Neutrophil (primary cell): ENCODE measurements at regions not wholly inside any gene's neighbourhood (a gene's known extent, or its start where the extent isn't known, plus 50 kb on each side); places are given as distances from the start of the nearest gene placed in this dataset.

ENCODE experiments used
- H3K27ac ChIP-seq: fragments of 200-600 bp; sonication (generic); 2 replicates; pipeline ENCODE4 v1.5.1; 2016; ENCODE audit warnings: mild to moderate bottlenecking, moderate library complexity
- H3K27me3 ChIP-seq: fragments of 200-600 bp; sonication (generic); 2 replicates; pipeline ENCODE4 v1.6.0; 2016; ENCODE audit warnings: mild to moderate bottlenecking
- H3K36me3 ChIP-seq: fragments of 200-600 bp; sonication (generic); 2 replicates; pipeline ENCODE4 v1.5.1; 2017
- H3K4me1 ChIP-seq, 2 experiments: fragments of 200-600 bp in 1 of 2; sonication (generic) in 1 of 2; 1 replicate in 1 of 2; 2 replicates in 1 of 2; pipeline versions ENCODE4 v1.5.1 to v1.6.1; 2013 to 2016; ENCODE audit warnings: low read depth in 1 of 2, low read length in 1 of 2, mild to moderate bottlenecking in 1 of 2, moderate library complexity in 1 of 2; ENCODE audit not compliant: control insufficient read depth in 1 of 2, insufficient read depth in 1 of 2
- H3K4me3 ChIP-seq, 2 experiments: fragments of 200-600 bp in 1 of 2; sonication (generic) in 1 of 2; 1 replicate in 1 of 2; 2 replicates in 1 of 2; pipeline ENCODE4 v1.5.1; 2013 to 2016; ENCODE audit warnings: low read depth in 1 of 2, low read length in 1 of 2, mild to moderate bottlenecking in 1 of 2, moderate library complexity in 1 of 2
- H3K9me3 ChIP-seq: fragments of 200-600 bp; sonication (generic); 2 replicates; pipeline ENCODE4 v1.5.1; 2016
- TF ChIP-seq, protein P1 (sequence below): fragments of 200-600 bp; sonication (generic); IDR thresholded peaks from 2 replicates; pipeline ENCODE4 v1.5.1; 2016; ENCODE audit warnings: antibody characterized with exemption

DNA sequence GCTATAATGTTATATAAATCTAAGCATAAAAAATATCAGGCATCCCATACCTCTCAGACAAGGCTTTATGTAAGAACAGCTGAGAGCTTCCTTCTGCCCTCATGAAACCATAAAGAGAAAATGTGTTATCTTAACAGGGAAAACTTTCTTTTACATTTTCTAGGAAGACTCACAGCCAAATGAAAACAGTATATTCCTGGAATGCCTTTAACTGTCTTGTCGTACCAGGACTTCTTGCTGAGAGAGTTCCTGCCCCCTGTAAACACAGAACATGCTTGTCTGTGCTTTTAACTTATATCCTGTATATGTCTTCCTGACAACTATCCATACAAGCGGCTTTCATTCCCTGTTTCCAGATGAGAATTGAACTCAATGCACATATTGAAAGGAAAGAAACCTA, 64.8 kb upstream of the AHR start:
- Histone ChIP-seq H3K27me3 (no peaks in the 10 kb centered on the region), H3K9me3 (no peaks in the 10 kb centered on the region), H3K36me3 (no peaks in the 10 kb centered on the region), H3K27ac (no peak overlapping the region), H3K4me1 (no peaks in the 10 kb centered on the region), H3K4me3 (no peak overlapping the region)
- TF ChIP-seq, protein P1, sequence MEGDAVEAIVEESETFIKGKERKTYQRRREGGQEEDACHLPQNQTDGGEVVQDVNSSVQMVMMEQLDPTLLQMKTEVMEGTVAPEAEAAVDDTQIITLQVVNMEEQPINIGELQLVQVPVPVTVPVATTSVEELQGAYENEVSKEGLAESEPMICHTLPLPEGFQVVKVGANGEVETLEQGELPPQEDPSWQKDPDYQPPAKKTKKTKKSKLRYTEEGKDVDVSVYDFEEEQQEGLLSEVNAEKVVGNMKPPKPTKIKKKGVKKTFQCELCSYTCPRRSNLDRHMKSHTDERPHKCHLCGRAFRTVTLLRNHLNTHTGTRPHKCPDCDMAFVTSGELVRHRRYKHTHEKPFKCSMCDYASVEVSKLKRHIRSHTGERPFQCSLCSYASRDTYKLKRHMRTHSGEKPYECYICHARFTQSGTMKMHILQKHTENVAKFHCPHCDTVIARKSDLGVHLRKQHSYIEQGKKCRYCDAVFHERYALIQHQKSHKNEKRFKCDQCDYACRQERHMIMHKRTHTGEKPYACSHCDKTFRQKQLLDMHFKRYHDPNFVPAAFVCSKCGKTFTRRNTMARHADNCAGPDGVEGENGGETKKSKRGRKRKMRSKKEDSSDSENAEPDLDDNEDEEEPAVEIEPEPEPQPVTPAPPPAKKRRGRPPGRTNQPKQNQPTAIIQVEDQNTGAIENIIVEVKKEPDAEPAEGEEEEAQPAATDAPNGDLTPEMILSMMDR: no peak

DNA sequence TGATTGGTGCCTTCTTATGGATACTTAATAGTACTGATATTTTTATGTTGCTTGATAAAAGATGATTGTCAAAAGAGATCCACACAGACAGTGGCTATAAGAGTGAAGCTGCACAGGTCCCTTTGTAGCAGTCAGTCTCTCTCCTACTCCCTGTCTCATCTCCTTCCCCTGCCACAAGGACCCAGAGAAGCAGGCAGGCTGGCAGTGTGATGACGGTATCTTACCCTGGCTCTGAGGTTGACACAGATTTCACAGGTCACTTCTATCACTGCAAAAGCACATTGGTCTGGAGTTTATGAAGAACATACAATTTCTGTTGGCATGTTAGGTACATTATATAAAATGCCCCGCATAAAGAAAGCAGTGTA, 64.4 kb upstream of the AHR start:
- TF ChIP-seq, protein P1: no peak
- H3K4me3 ChIP-seq: no peak overlapping the region
- no peaks in the 10 kb centered on the region for H3K36me3 ChIP-seq

DNA sequence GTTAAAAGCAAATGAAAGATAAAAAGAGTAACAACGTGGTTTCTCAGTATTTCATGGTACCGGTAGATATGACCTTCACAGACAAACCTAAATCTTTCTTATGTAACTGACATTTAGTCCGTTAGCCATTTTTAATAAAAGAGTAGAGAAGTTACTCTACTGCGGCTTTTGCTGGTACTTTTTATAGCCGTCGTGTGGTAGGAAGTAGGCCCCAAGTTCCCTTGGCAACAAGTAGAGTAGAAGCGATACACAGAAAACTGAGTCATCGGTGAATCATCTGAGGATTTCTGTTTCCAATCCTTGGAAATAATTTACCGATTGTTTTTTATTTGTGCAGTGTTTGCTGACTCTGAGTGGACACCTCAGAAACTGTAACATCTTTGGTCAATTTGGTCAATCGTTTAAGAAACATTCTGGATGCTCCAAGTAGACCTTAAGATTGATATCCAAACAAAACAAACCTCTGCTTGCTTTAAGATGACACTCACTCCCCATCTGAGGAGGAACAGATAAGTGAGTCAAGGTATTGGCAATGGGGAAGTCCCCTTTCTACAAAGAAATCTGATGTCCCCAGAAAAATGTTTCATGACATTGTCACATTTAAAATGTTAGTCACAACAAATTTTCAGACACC, 63.9 kb upstream of the AHR start:
- Histone ChIP-seq H3K27me3 (no peaks in the 10 kb centered on the region), H3K4me3 (no peak overlapping the region), H3K9me3 (no peaks in the 10 kb centered on the region), H3K27ac (no peak overlapping the region), H3K36me3 (no peaks in the 10 kb centered on the region), H3K4me1 (no peaks in the 10 kb centered on the region)
- TF ChIP-seq, protein P1: no peak

More for the DNA sequence above, 64.4 kb upstream of the AHR start:
- Histone ChIP-seq H3K27me3 (no peaks in the 10 kb centered on the region), H3K27ac (no peak overlapping the region), H3K4me1 (no peaks in the 10 kb centered on the region), H3K9me3 (no peaks in the 10 kb centered on the region)

DNA sequence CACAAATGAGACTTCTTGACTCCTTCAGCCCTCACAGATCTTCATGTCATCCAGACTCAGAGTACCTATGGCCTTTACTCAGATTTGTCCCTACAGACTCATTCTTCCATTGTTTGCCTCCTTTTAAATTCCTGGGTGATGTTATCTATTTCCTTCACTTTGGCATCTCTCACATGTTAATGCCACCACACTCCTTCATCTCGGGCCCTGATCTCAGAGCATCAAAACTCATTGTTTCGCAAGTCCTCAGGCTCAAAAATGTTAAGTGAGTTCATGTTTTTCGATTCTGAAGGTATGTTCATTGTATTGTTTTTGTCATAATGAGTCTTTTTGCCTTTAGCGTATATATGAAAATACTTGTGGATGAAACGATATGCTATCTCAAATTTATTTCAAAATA, 62.3 kb upstream of the AHR start:
- no peak overlapping the region for H3K27ac ChIP-seq

DNA sequence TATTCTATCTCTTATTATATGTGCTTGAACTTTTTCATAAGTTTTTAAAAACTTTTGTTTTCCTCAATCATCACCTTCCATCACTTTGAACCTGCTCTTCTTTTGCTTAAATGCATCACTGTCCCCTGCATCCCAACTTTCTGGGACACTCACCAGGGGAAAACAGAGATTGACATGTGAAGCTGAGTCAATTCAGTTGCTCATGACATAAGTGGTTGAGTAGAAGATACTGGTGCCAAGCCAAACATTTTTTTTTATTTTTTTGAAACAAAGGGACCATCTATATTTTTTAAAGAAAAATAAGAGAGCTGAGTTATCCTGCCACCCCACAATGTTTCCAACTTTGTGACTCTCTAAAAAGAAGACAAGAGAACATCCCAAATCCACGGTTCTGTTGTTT, 61.8 kb upstream of the AHR start:
- TF ChIP-seq, protein P1: no peak
- no peaks in the 10 kb centered on the region for H3K27me3 ChIP-seq
- H3K36me3 ChIP-seq: no peaks in the 10 kb centered on the region
- H3K4me3 ChIP-seq: no peak overlapping the region
- no peak overlapping the region for H3K27ac ChIP-seq
- H3K9me3 ChIP-seq: no peaks in the 10 kb centered on the region
- no peaks in the 10 kb centered on the region for H3K4me1 ChIP-seq

More for the DNA sequence above, 62.3 kb upstream of the AHR start:
- H3K9me3 ChIP-seq: no peaks in the 10 kb centered on the region
- H3K4me3 ChIP-seq: no peak overlapping the region
- H3K36me3 ChIP-seq: no peaks in the 10 kb centered on the region
- TF ChIP-seq, protein P1: no peak
- no peaks in the 10 kb centered on the region for H3K27me3 ChIP-seq
- H3K4me1 ChIP-seq: no peaks in the 10 kb centered on the region
